OCI-LY1 (cell line): ENCODE measurements at regions not wholly inside any gene's neighbourhood (a gene's known extent, or its start where the extent isn't known, plus 50 kb on each side); places are given as distances from the start of the nearest gene placed in this dataset.

Source experiments
- H2AFZ ChIP-seq: fragments of 200-600 bp; sonication (generic), shearing (Covaris generic); 2 replicates; pipeline ENCODE4 v1.6.0; 2014; ENCODE audit warnings: antibody characterized with exemption, mild to moderate bottlenecking, low read length
- H3F3A ChIP-seq: fragments of 200-600 bp; sonication (generic), shearing (Covaris generic); 2 replicates; pipeline ENCODE4 v1.6.0; 2014; ENCODE audit warnings: mild to moderate bottlenecking, antibody characterized with exemption, low read length, moderate library complexity; ENCODE audit not compliant: insufficient read depth
- H3K27ac ChIP-seq: fragments of 200-600 bp; sonication (generic); 2 replicates; pipeline ENCODE4 v1.5.1; 2014; ENCODE audit warnings: low read length, mixed run types, mild to moderate bottlenecking, low read depth; ENCODE audit not compliant: poor library complexity, severe bottlenecking
- H3K27me3 ChIP-seq: fragments of 200-600 bp; sonication (generic); 2 replicates; pipeline ENCODE4 v1.6.0; 2014; ENCODE audit warnings: antibody characterized with exemption, mild to moderate bottlenecking, low read length, moderate library complexity; ENCODE audit not compliant: insufficient read depth
- H3K36me3 ChIP-seq: fragments of 200-600 bp; sonication (generic); 2 replicates; pipeline ENCODE4 v1.6.1; 2014; ENCODE audit warnings: mild to moderate bottlenecking, antibody characterized with exemption, low read length, moderate library complexity, mixed read lengths; ENCODE audit not compliant: insufficient read depth
- H3K4me1 ChIP-seq: fragments of 200-600 bp; sonication (generic); 2 replicates; pipeline ENCODE4 v1.5.1; 2014; ENCODE audit warnings: mild to moderate bottlenecking, low read length, moderate library complexity; ENCODE audit not compliant: insufficient read depth, severe bottlenecking
- H3K4me2 ChIP-seq: fragments of 200-600 bp; sonication (generic), shearing (Covaris generic); 2 replicates; pipeline ENCODE4 v1.6.1; 2014; ENCODE audit warnings: low read length
- H3K4me3 ChIP-seq: fragments of 200-600 bp; sonication (generic); 2 replicates; pipeline ENCODE4 v1.5.1; 2014; ENCODE audit warnings: low read length, low read depth, mild to moderate bottlenecking, mixed read lengths; ENCODE audit not compliant: poor library complexity, severe bottlenecking
- H3K79me2 ChIP-seq: fragments of 200-600 bp; shearing (Covaris generic); 2 replicates; pipeline ENCODE4 v1.6.1; 2016; ENCODE audit warnings: mixed run types, low read length, mixed read lengths; ENCODE audit not compliant: insufficient read depth
- H3K9ac ChIP-seq: fragments of 200-600 bp; sonication (generic), shearing (Covaris generic); 2 replicates; pipeline ENCODE4 v1.6.1; 2014; ENCODE audit warnings: mild to moderate bottlenecking, low read length, mixed read lengths
- H3K9me2 ChIP-seq: fragments of 200-600 bp; sonication (generic), shearing (Covaris generic); 2 replicates; pipeline ENCODE4 v1.6.1; 2014; ENCODE audit warnings: low read depth, mild to moderate bottlenecking, low read length, mixed read lengths
- H3K9me3 ChIP-seq: fragments of 200-600 bp; shearing (Covaris generic); 2 replicates; pipeline ENCODE4 v1.6.1; 2014; ENCODE audit warnings: low read length, mixed read lengths
- H4K20me1 ChIP-seq: fragments of 200-600 bp; sonication (generic), shearing (Covaris generic); 2 replicates; pipeline ENCODE4 v1.6.0; 2016; ENCODE audit warnings: mild to moderate bottlenecking, low read length; ENCODE audit not compliant: insufficient read depth
- CTCF ChIP-seq: fragments of 200-600 bp; sonication (generic), shearing (Covaris generic); IDR thresholded peaks from 2 replicates; pipeline ENCODE4 v1.5.1; 2017; ENCODE audit warnings: mild to moderate bottlenecking, antibody characterized with exemption, low read length, moderate library complexity, mixed read lengths
- EZH2 ChIP-seq: fragments of 200-600 bp; sonication (generic), shearing (Covaris generic); IDR thresholded peaks from 2 replicates; pipeline ENCODE4 v1.8.0; 2017; ENCODE audit warnings: borderline replicate concordance, mixed run types, mild to moderate bottlenecking, antibody characterized with exemption, low read length, moderate library complexity, mixed read lengths

GRCh38 chr12:25771476-25771875 lies 187.0 kb upstream of the RASSF8 start:
- H3K9ac ChIP-seq = no peak overlapping the region
- H3K79me2 ChIP-seq = no peaks in the 10 kb centered on the region
- H3K9me2 ChIP-seq = no peaks in the 10 kb centered on the region
- H4K20me1 ChIP-seq = no peaks in the 10 kb centered on the region
- no peaks in the 10 kb centered on the region for H3K9me3 ChIP-seq
- H3K27me3 ChIP-seq = no peaks in the 10 kb centered on the region
- no peaks in the 10 kb centered on the region for H3F3A ChIP-seq
- no peaks in the 10 kb centered on the region for H3K4me1 ChIP-seq
- TF ChIP-seq CTCF (no peak), EZH2 (no peak)
- no peak overlapping the region for H3K4me3 ChIP-seq
- no peak overlapping the region for H2AFZ ChIP-seq
- no peak overlapping the region for H3K27ac ChIP-seq
- no peaks in the 10 kb centered on the region for H3K36me3 ChIP-seq
- H3K4me2 ChIP-seq = no peak overlapping the region

GRCh38 chr12:25775968-25776367 lies 182.5 kb upstream of the RASSF8 start:
- H3K9me3 ChIP-seq = no peaks in the 10 kb centered on the region
- no peak for TF ChIP-seq CTCF
- no peak for TF ChIP-seq EZH2
- no peaks in the 10 kb centered on the region for H3K79me2 ChIP-seq

GRCh38 chr12:25780771-25781170 lies 177.7 kb upstream of the RASSF8 start:
- H3K4me1 ChIP-seq = no peaks in the 10 kb centered on the region
- no peak overlapping the region for H3K4me3 ChIP-seq
- no peaks in the 10 kb centered on the region for H3K9me2 ChIP-seq
- H4K20me1 ChIP-seq = no peaks in the 10 kb centered on the region
- no peak overlapping the region for H3K9ac ChIP-seq
- H3K27me3 ChIP-seq = no peaks in the 10 kb centered on the region
- no peaks in the 10 kb centered on the region for H3K36me3 ChIP-seq
- no peaks in the 10 kb centered on the region for H3K9me3 ChIP-seq
- no peak overlapping the region for H2AFZ ChIP-seq
- H3F3A ChIP-seq = no peaks in the 10 kb centered on the region
- no peak overlapping the region for H3K4me2 ChIP-seq
- H3K79me2 ChIP-seq = no peaks in the 10 kb centered on the region
- no peak for TF ChIP-seq EZH2
- no peak for TF ChIP-seq CTCF
- no peak overlapping the region for H3K27ac ChIP-seq

More at GRCh38 chr12:25775968-25776367, 182.5 kb upstream of the RASSF8 start:
- Histone ChIP-seq H3K27ac (no peak overlapping the region), H3K4me2 (no peak overlapping the region), H2AFZ (no peak overlapping the region), H3K9me2 (no peaks in the 10 kb centered on the region), H3K4me1 (no peaks in the 10 kb centered on the region), H3F3A (no peaks in the 10 kb centered on the region), H3K27me3 (no peaks in the 10 kb centered on the region), H3K4me3 (no peak overlapping the region), H3K9ac (no peak overlapping the region), H4K20me1 (no peaks in the 10 kb centered on the region), H3K36me3 (no peaks in the 10 kb centered on the region)
